Activated CD4-positive, alpha-beta T cell treated with anti-CD3 and anti-CD28 coated beads, Interleukin-2, amount 50 U/mL, for 48 hours (primary cell): ENCODE measurements at regions not wholly inside any gene's neighbourhood (a gene's known extent, or its start where the extent isn't known, plus 50 kb on each side); places are given as distances from the start of the nearest gene placed in this dataset.

Experiments
- DNase-seq, 2 experiments: peaks; one replicate each; pipeline ENCODE4 v3.0.0-alpha.2; 2020

GRCh38 chr3:102123590-102124190 is 274.4 kb downstream of the NFKBIZ start:
- DNase-seq = no peak

DNA sequence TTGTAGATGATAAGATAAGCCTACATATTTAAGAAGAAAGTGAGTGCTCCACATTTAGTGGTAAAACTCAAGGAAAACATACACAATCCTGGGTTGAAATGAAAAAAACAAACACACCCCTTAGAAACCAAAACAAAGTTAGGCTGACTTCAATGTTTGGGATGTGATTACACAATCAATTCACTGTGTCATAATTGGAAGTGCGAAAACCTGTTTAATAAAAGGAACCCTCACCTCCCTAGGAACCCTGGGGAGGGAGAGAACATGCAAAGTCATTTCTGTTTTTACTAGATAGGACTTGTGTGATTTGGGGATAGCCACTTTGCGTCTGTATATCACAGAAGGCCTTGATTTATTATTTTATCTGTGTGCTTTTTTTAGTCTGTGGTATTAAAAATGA is 275.0 kb downstream of the NFKBIZ start:
- no peak for DNase-seq

DNA sequence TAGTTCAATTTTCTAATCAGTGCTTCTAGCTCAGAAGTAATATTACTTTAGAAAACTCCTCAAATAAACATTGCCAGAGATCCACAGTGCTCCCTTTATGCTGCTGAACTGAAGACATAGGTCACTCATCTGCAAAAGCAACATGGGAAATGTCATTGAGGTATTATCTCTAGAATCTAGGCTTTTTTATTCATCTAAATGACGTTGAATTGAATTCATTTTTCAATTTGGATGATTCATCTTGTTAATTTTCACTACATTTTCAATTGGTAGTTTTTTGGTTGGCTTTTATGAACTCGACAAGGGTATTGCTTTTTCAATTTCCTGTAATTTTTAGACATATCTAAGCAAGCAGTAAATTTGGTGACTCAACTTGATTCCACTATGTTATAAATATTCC is 275.4 kb downstream of the NFKBIZ start:
- DNase-seq = no peak

GRCh38 chr3:102125197-102125993 is 276.1 kb downstream of the NFKBIZ start:
- no peak for DNase-seq

DNA sequence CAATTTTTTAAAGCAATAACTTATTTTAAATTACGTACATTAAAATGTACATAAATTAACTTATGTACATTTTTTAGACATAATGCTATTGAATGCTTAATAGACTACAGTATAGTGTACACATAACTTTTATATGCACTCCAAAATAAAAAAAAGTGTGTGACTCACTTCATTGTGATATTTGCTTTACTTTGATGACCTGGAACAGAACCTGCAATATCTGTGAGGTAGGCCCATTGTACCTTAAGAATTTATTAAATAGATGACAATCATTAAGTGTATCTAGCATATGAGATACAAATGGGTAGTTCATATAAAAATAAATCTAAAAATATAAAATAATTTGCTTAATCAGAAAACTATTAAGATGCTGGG is 276.7 kb downstream of the NFKBIZ start:
- DNase-seq = no peak

DNA sequence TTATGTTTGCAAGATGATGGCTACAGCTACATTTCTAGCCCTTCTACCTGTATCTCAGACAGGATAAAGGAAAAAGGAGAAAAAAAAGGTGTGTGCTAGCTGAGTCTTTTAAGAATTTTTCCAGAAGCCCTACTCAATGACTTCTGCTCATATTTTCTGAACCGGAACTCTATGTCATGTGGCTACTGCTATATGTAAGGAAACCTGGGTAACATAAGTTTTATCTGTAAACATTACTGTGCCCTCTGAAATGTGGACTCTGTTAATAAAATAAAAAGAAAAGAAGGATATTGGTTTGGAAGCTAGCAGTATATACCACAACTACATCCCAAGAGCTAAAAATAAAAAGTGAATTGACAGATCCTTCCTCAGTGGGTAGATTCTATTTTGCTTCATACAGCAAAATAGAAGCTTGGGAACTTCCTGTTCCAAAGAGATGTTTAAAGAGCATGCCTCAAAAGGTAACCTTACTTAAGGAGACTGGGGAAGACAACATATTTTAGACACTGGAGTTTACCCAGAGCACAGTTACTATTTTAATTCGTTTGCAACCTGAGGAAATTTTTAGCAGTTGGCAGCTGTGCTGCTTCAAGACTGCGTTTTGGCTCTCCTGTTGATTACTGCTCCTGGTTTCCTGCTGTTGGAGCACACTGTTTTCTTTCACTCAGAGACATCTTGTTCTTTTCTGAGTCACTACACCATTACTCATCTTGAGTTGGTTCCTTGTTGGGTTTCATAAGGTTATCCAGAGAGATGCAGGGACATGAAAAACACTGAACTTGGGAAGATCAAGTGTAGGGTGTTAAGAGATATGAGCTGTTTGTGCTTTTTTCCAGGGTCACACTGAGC is 280.7 kb downstream of the NFKBIZ start:
- DNase-seq = no peak

DNA sequence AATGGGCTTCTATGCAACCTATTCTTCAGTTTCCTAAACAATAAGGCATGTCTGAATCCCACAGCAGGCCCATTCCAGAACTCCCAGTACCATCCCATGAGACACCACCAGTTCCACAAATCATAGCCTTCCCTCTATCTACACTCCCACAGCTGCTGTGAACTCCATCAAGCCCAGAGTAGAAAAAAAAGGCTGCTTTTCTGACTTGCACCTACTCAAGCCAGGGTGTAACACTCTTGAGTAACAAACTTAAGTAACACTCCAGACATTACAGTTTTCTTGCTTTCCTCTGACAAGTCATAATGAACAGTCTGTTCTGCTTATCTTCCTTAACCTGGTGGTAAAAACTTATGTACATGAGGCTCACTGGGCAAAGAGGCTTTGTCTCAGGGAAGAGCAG is 283.1 kb downstream of the NFKBIZ start:
- no peak for DNase-seq

DNA sequence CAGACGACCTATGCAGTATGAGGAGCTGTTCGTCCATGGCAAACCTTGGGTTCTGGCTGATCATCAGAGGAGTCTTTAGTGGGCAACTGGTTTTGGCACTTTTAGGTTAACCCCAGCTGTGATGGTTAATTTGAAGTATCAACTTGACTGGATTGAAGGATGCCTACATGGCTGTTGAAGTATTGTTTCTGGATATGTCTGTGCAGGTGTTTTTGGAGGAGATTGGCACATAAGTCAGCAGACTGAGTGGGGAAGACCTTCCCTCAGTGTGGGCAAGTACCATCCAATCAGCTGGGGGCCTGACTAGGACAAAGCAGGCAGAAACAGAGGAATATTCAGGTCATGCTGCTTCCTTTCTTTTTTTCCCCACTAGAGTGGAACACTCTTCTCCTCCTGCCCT is 284.1 kb downstream of the NFKBIZ start:
- DNase-seq = no peak

DNA sequence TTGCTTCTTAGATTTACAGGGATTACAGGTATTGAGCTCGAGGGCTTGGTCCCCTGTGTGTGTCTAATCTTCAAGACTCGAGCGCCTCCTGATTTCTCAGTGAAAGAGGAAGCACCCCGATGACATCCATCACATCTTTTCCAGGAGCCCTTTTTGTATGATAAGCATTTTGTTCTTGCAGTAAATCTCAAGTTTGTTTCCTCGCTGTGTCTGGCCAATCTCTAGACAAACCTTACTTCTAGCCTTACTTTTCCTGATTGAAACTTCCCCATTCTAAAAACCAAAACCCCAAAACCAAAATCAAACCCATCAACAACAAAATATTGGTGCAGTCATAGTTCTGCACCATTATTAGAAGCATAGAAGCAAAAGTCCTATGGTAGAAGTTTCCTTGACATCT is 286.0 kb downstream of the NFKBIZ start:
- DNase-seq = no peak

DNA sequence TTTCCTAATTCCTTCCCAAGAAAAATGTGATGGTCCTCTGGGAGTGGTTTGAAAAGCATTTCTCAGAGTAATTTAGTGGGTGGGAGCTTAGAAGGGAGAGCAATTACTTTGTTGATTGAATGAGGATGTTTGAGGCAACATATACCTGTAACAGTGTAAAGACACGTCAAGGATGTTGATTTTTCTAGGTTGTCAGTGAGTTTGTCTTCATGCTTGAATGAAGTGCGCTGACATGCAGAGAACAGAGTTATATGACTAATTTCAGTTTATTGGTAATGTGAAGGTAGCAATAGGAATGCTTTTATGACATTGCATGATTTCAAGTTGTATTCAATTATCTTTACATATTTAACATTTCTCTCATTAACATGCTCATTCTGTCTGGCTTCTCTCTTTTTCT is 286.9 kb downstream of the NFKBIZ start:
- DNase-seq = no peak

GRCh38 chr3:102140116-102140515 is 290.8 kb downstream of the NFKBIZ start:
- no peak for DNase-seq

GRCh38 chr3:102141096-102141927 is 292.0 kb downstream of the NFKBIZ start:
- DNase-seq = no peak

DNA sequence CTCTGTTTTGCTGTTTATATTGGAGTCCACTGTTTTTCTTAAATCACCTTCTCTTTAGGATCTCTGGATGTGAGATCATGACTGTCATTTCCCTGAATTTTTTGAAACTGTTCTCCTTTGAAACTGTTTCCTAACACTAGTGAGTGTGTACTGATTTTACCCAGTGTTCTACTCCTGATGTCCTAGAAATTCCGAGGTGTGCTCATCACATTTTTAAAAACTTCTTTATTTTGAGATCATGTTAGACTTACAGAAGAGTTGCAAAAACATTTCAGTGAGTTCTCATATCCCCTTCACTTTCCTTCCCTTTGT is 292.6 kb downstream of the NFKBIZ start:
- no peak for DNase-seq

DNA sequence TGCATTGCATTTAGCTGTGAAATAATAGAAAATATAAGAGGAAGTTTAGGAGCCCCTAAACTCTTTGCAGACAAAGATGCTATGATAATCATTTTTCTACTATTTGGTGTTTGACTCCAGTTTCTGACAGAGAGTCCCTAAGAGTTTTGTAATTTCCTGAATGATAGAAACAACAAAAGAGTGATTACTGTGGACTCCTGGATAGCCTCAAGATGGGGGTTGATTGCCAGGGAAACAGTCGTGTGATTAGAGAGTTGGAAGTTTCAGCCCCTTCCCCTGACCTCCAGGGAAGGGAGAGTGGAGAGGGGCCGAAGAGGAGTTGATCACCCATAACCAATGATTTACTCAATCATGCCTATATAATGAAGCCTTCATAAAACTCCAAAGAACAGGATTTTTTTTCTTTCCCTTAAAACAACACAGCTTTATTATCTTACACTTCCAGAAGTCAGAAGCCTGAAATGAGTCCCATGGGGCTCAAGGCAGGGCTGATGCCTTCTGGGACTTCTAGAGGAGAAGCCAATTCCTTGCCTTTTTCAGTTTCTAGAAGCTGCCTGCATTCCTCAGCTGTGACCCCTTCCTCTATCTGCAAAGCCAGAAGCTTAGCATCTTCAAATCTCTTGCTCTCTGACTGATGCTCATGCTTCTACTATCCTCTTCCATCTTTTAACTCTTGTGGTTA is 292.3 kb upstream of the ZPLD1 start:
- DNase-seq = no peak

DNA sequence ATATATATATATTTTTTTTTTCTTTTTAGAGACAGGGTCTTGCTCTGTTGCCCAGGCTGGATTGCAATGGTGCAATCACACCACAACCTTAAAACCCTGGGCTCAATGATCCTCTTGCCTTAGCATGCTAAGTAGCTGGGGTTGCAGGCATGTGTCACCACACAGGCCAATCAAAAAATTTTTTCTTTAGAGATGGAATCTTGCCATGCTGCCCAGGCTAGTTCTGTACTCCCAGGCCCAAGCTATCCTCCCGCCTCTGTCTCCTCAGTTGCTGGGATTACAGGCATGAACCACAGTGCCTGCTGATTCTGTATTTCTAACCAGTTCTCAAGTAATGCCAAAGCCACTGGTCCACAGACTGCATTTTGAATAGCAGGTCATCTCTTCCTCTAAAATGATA is 291.3 kb upstream of the ZPLD1 start:
- DNase-seq = no peak

DNA sequence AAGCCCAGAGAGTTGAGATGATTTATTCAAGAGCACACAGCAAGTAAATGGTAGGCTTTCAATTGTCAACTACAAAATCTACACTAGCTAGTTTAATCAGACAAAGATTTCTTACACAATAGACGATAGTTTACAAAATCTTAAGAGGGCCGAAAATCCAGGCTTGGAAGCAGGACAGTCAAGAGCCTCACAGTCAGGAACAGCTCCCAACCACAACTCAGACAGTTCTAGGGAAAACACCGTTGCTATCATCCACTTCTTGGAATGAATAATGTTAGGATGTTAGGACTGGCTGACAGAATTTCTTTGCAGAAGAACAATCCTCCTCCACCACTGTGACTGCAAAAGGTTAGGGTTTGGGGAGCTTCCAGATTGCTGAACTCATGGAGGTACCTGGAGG is 290.8 kb upstream of the ZPLD1 start:
- no peak for DNase-seq

DNA sequence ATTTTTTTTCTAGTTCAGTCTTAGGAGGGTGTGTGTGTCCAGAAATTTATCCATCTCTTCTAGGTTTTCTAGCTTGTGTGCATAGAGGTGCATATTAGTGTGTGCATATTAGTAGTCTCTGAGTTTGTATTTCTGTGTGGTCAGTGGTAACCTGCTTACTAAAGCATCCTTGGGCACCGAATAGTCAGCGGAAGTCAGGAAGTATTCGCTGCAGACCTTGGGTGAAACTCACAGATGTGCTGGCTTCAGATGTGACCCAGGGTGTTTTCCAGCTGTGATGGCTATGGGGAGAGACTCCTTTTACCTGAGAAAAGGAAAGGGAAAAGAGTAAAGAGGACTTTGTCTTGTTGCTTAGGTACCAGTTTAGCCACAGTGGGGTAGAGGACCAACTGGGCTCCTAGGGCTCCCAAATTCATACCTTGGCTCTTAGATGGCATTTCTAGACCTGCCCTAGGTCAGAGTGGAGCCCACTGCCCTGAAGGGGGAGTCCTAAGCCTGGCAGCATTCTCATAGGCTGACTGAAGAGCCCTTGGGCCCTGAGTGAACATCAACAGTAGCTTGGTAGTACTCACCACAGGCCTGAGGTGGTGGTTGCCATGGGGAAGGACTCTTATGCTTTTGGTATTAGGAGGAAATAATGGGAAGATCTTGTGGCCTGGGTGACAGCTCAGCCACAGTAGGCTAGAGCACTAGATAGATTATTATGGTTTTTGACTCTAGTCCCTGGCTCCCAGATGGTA is 286.0 kb upstream of the ZPLD1 start:
- DNase-seq = no peak

- DNase-seq = no peak
Measured at GRCh38 chr3:102151935-102152334, 282.9 kb upstream of the ZPLD1 start.

DNA sequence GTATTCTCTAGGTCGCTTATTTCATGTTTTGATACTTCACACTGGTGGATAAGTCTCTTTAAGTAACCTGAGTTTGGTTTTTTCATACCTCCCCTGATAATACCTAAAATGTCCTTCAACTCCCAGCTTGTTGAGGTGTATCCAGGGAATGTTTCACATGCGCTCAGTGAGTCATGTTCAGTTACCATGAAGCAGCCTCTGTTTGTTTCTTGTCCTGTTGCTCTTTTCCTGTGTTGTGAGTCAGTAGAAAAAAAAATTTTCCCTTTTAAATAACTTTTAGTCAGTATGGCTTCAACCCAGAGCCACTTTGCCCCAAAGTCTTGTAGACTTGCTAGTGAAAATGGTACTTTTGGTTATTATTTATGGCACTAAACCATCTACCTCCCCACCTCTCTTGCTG is 278.4 kb upstream of the ZPLD1 start:
- DNase-seq = no peak

GRCh38 chr3:102158080-102158740 is 276.6 kb upstream of the ZPLD1 start:
- DNase-seq = no peak

DNA sequence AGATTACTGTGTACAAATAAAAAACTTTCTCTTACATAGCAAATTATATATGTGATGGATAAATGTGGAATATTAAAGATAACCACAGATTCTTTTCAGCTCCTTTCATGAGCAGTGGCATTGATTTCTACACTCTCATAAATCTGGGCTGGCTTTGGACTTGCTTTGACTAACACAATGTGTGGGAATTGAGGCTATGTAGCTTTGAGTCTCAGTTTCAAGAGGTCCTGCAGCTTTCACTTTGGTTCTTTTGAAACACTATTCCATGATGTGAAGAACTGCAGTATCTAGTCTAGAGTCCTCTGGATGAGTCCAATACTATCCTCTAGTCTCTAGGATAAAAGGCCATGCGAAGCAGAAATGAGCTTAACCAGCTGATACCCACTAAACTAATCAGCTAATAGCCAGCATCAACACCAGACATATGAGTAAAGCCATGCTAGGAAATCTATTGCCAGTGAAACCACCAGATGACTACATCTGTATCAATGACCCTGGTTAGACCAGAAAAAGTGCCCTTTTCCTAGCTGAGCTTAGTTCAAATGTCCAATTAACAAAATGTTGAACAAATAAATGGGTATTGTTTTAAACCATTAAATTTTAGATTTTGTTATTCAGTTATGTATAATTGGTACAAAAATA is 274.9 kb upstream of the ZPLD1 start:
- DNase-seq = no peak
